GM12878 (cell line): ENCODE measurements at regions not wholly inside any gene's neighbourhood (a gene's known extent, or its start where the extent isn't known, plus 50 kb on each side); places are given as distances from the start of the nearest gene placed in this dataset.

Experiments used
- ATAC-seq: fragments of 200-7000 bp; cut with Tn5 transposase; 3 replicates; pipeline ENCODE4 v1.9.1; 2020; ENCODE audit warnings: mild to moderate bottlenecking, moderate library complexity
- BruUV-seq: library from RNA; stranded (reverse); fragments of 400-500 nt; replicated peaks from 2 replicates; lab custom pipeline; 2021; lab: Mats Ljungman, UMichigan
- CTCF ChIA-PET: fragments of 300-600 bp; sonication (Branson Sonifier 250); formaldehyde crosslinking; extraction: SDS; loops from one replicate; lab custom pipeline; 2021; ENCODE audit warnings: inconsistent platforms; lab: Yijun Ruan, JAX
- POLR2A ChIA-PET: fragments of 350-600 bp; formaldehyde crosslinking; extraction: SDS; loops from one replicate; lab custom pipeline; 2021; ENCODE audit warnings: inconsistent platforms; lab: Charles Lee
- RAD21 ChIA-PET: fragments of 300-600 bp; sonication (Branson Sonifier 250); formaldehyde crosslinking; loops from one replicate; lab custom pipeline; 2023; ENCODE audit warnings: antibody characterized with exemption; ENCODE audit not compliant: unreplicated experiment; lab: Charles Lee
- SMC1A ChIA-PET: fragments of 300-600 bp; sonication (Branson Sonifier 250); formaldehyde crosslinking; loops from one replicate; lab custom pipeline; 2023; ENCODE audit not compliant: unreplicated experiment, uncharacterized antibody; lab: Charles Lee
- DNase-seq: peaks from one replicate; pipeline ENCODE4 v3.0.0-alpha.2; 2011; ENCODE audit warnings: low read depth, low spot score
- FAIRE-seq: peaks from 3 replicates; lab custom pipeline; 2011; peaks lifted over from hg19 to GRCh38; lab: Jason Lieb, UNC
- H2AFZ ChIP-seq: 2 replicates; pipeline ENCODE4 v1.6.0; 2011; ENCODE audit warnings: low read depth, low read length, control low read depth; ENCODE audit not compliant: control insufficient read depth
- H3K27ac ChIP-seq: 2 replicates; pipeline ENCODE4 v1.5.1; 2011; ENCODE audit warnings: control low read depth; ENCODE audit not compliant: control insufficient read depth, insufficient read depth
- H3K27me3 ChIP-seq, 2 experiments: replicated peaks in 1 of 2; 2 replicates each; pipeline versions ENCODE4 v1.6.0 to v1.6.1; 2011; ENCODE audit warnings: low read length in 1 of 2; ENCODE audit not compliant: control insufficient read depth in 2 of 2, insufficient read depth in 2 of 2
- H3K36me3 ChIP-seq, 2 experiments: 2 replicates each; pipeline ENCODE4 v1.5.1; 2011; ENCODE audit warnings: low read length in 1 of 2; ENCODE audit not compliant: control insufficient read depth in 2 of 2, insufficient read depth in 2 of 2
- H3K4me1 ChIP-seq: 2 replicates; pipeline ENCODE4 v1.6.1; 2011; ENCODE audit warnings: mild to moderate bottlenecking, low read length, moderate library complexity, mixed read lengths; ENCODE audit not compliant: control insufficient read depth, insufficient read depth
- H3K4me2 ChIP-seq: 2 replicates; pipeline ENCODE4 v1.6.0; 2011; ENCODE audit warnings: control low read depth; ENCODE audit not compliant: control insufficient read depth, insufficient read depth
- H3K4me3 ChIP-seq: fragments of 200-600 bp; sonication (generic); 2 replicates; pipeline ENCODE4 v1.5.1; 2016
- H3K79me2 ChIP-seq: 2 replicates; pipeline ENCODE4 v1.6.0; 2011; ENCODE audit warnings: low read length; ENCODE audit not compliant: control insufficient read depth, insufficient read depth
- H3K9ac ChIP-seq: 2 replicates; pipeline ENCODE4 v1.8.0; 2011; ENCODE audit warnings: low read length, control low read depth, mixed read lengths; ENCODE audit not compliant: control insufficient read depth, insufficient read depth
- H3K9me3 ChIP-seq: replicated peaks from 3 replicates; pipeline ENCODE4 v1.5.1; 2011; ENCODE audit warnings: mild to moderate bottlenecking, low read length; ENCODE audit not compliant: control insufficient read depth, insufficient read depth
- H4K20me1 ChIP-seq: 2 replicates; pipeline ENCODE4 v1.6.0; 2011; ENCODE audit not compliant: control insufficient read depth, insufficient read depth
- ASH2L ChIP-seq: fragments of 300-600, 200-600 bp; sonication (generic); IDR thresholded peaks from 2 replicates; pipeline ENCODE4 v1.6.1; 2017; ENCODE audit warnings: low read depth, mild to moderate bottlenecking, borderline replicate concordance
- BACH1 ChIP-seq: fragments of 450-650 bp; IDR thresholded peaks from 2 replicates; pipeline ENCODE4 v1.6.1; 2017; ENCODE audit warnings: mild to moderate bottlenecking, borderline replicate concordance
- RAD51 ChIP-seq: fragments of 450-650 bp; IDR thresholded peaks from 2 replicates; pipeline ENCODE4 v1.6.1; 2016; ENCODE audit warnings: moderate library complexity, mild to moderate bottlenecking, inconsistent platforms
- STAT1 ChIP-seq: fragments of 450-650 bp; conservative IDR thresholded peaks from 2 replicates; pipeline ENCODE4 v1.6.1; 2014; ENCODE audit warnings: antibody characterized with exemption, mild to moderate bottlenecking
- WGBS: methylation state at CpG from one replicate; pipeline ENCODE4 v1.1.6; 2016; ENCODE audit warnings: low lambda C conversion rate; ENCODE audit not compliant: insufficient replicate concordance, insufficient coverage; ENCODE audit errors: missing lambda C conversion rate; 5-methylcytosine and 5-hydroxymethylcytosine counted together
- in situ Hi-C: fragments of 300-500 bp; cut with MboI; formaldehyde crosslinking; loops from 9 replicates; pipeline ENCODE4 v1.14.3; 2018; ENCODE audit warnings: mixed read lengths
- intact Hi-C: fragments of 100-400 bp; cut with micrococcal nuclease; formaldehyde crosslinking; loops from one replicate; pipeline ENCODE4 v1.14.2; 2022; ENCODE audit not compliant: unreplicated experiment
- TF ChIP-seq, protein P1 (sequence below): IDR thresholded peaks from 2 replicates; pipeline ENCODE4 v1.6.1; 2011; ENCODE audit warnings: borderline replicate concordance, low read depth, mild to moderate bottlenecking, moderate library complexity, mixed read lengths, low read length; ENCODE audit not compliant: insufficient read depth; ENCODE audit errors: extremely low read length
- TF ChIP-seq, protein P2 (sequence below): fragments of 450-650 bp; IDR thresholded peaks from 2 replicates; pipeline ENCODE4 v1.6.1; 2018; ENCODE audit warnings: borderline replicate concordance, mild to moderate bottlenecking; ENCODE audit not compliant: partially characterized antibody
- TF ChIP-seq, protein P3 (sequence below): IDR thresholded peaks from 2 replicates; pipeline ENCODE4 v1.6.1; 2011; ENCODE audit warnings: low read depth, low read length, improper control_type of control experiment, borderline replicate concordance

DNA sequence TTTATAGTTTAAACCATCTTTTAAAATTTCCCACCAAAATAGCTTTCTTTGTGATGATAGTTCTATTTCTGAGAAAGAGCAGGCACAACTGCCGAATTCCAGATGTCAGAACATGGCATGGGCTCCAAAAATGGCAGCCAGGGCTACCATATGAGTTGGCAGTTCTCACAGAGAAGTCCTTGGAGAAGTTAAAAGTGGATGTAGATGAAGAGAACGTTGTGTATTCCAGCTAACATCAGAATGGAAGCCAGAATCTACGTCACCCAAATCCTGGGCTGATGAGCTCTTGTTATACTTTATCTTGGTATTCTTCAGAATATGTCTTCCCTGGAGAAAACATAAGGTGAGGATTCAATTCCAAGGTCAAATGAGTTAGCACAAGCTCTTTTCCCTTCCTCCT, 66.9 kb upstream of the BASP1 start:
- Histone ChIP-seq H2AFZ (no peak overlapping the region), H3K4me3 (no peak overlapping the region), H3K4me1 (no peaks in the 10 kb centered on the region), H3K27me3 (no peaks in the 10 kb centered on the region)
- RAD21 ChIA-PET = no interaction called here
- ATAC-seq = no peak
- BruUV-seq = no TSS peak
- TF ChIP-seq, protein P1, sequence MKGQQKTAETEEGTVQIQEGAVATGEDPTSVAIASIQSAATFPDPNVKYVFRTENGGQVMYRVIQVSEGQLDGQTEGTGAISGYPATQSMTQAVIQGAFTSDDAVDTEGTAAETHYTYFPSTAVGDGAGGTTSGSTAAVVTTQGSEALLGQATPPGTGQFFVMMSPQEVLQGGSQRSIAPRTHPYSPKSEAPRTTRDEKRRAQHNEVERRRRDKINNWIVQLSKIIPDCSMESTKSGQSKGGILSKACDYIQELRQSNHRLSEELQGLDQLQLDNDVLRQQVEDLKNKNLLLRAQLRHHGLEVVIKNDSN = no peak
- TF ChIP-seq ASH2L = no peak
- no peak for TF ChIP-seq RAD51
- TF ChIP-seq, protein P2, sequence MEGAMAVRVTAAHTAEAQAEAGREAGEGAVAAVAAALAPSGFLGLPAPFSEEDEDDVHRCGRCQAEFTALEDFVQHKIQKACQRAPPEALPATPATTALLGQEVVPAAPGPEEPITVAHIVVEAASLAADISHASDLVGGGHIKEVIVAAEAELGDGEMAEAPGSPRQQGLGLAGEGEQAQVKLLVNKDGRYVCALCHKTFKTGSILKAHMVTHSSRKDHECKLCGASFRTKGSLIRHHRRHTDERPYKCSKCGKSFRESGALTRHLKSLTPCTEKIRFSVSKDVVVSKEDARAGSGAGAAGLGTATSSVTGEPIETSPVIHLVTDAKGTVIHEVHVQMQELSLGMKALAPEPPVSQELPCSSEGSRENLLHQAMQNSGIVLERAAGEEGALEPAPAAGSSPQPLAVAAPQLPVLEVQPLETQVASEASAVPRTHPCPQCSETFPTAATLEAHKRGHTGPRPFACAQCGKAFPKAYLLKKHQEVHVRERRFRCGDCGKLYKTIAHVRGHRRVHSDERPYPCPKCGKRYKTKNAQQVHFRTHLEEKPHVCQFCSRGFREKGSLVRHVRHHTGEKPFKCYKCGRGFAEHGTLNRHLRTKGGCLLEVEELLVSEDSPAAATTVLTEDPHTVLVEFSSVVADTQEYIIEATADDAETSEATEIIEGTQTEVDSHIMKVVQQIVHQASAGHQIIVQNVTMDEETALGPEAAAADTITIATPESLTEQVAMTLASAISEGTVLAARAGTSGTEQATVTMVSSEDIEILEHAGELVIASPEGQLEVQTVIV = no peak
- TF ChIP-seq STAT1 = no peak
- no peak for TF ChIP-seq BACH1
- TF ChIP-seq, protein P3, sequence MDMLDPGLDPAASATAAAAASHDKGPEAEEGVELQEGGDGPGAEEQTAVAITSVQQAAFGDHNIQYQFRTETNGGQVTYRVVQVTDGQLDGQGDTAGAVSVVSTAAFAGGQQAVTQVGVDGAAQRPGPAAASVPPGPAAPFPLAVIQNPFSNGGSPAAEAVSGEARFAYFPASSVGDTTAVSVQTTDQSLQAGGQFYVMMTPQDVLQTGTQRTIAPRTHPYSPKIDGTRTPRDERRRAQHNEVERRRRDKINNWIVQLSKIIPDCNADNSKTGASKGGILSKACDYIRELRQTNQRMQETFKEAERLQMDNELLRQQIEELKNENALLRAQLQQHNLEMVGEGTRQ = no peak
- TF ChIP-seq, all 136 proteins: peak for 0
- intact Hi-C loops (no loop called here), in situ Hi-C loops (no loop called here)
- Histone ChIP-seq H4K20me1 (no peaks in the 10 kb centered on the region), H3K4me2 (no peak overlapping the region), H3K9me3 (no peaks in the 10 kb centered on the region), H3K9ac (no peak overlapping the region), H3K36me3 (no peaks in the 10 kb centered on the region), H3K79me2 (no peaks in the 10 kb centered on the region), H3K27ac (no peak overlapping the region)
- CTCF ChIA-PET = interaction anchor here (1.8 to 2.2 kb wide), 2 partner anchors 18 to 39 kb away, joined by 6 to 14 read pairs; no protein-coding TSS in a partner anchor
- SMC1A ChIA-PET = interaction anchor here (1.7 kb wide), 1 partner anchor 359 kb away, joined by 4 read pairs; no protein-coding TSS in a partner anchor
- DNase-seq = no peak
- no peak for FAIRE-seq
- POLR2A ChIA-PET = no interaction called here
- 4% methylated on average over 3 of the region's 3 CpGs for WGBS
